ENCODE measurements at regions not wholly inside any gene's neighbourhood (a gene's known extent, or its start where the extent isn't known, plus 50 kb on each side); places are given as distances from the start of the nearest gene placed in this dataset.
"Not testable (repeated sequence)": the region's sequence is repeated elsewhere in the genome, so short reads cannot be mapped to it uniquely, and the experiment has no call there.

DNA sequence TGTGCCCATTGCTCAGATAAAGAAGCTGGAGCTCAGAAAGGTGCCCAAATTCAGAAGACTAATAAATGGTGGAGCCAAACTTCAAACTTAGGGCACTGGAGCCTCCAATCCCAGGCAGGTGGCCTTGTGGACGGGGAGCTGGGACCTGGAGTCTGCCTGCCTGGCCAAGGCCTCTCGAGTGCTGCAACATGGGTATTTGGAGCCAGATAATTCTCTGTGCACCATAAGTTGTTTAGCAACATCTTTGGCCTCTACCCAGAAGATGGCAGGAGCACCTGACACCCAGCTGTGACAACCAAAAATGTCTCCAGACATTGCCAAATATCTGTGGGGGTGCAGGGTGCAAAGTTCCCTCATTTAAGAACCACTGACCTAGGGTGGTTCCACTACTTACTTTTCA is 915.0 kb downstream of the RPIA start:
- TF ChIP-seq, protein P1, sequence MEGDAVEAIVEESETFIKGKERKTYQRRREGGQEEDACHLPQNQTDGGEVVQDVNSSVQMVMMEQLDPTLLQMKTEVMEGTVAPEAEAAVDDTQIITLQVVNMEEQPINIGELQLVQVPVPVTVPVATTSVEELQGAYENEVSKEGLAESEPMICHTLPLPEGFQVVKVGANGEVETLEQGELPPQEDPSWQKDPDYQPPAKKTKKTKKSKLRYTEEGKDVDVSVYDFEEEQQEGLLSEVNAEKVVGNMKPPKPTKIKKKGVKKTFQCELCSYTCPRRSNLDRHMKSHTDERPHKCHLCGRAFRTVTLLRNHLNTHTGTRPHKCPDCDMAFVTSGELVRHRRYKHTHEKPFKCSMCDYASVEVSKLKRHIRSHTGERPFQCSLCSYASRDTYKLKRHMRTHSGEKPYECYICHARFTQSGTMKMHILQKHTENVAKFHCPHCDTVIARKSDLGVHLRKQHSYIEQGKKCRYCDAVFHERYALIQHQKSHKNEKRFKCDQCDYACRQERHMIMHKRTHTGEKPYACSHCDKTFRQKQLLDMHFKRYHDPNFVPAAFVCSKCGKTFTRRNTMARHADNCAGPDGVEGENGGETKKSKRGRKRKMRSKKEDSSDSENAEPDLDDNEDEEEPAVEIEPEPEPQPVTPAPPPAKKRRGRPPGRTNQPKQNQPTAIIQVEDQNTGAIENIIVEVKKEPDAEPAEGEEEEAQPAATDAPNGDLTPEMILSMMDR (IDR thresholded peaks at IDR 0.05) = not testable (repeated sequence)
- TF ChIP-seq POLR2AphosphoS5, POLR2A (IDR thresholded peaks at IDR 0.05): not testable (repeated sequence)
